Ishikawa (cell line): ENCODE measurements at regions not wholly inside any gene's neighbourhood (a gene's known extent, or its start where the extent isn't known, plus 50 kb on each side); places are given as distances from the start of the nearest gene placed in this dataset.

Experiments used
- CEBPB ChIP-seq: IDR thresholded peaks from 2 replicates; pipeline ENCODE4 v1.6.1; 2012
- EP300 ChIP-seq: IDR thresholded peaks from 2 replicates; pipeline ENCODE4 v1.6.1; 2012; ENCODE audit warnings: borderline replicate concordance
- FOXM1 ChIP-seq: IDR thresholded peaks from 2 replicates; pipeline ENCODE4 v1.6.1; 2012; ENCODE audit warnings: low read depth, borderline replicate concordance
- REST ChIP-seq: IDR thresholded peaks from 2 replicates; pipeline ENCODE4 v1.6.1; 2012; ENCODE audit warnings: low read depth, mild to moderate bottlenecking
- TAF1 ChIP-seq: IDR thresholded peaks from 2 replicates; pipeline ENCODE4 v1.6.1; 2012; ENCODE audit warnings: low read depth, mild to moderate bottlenecking
- ZBTB7A ChIP-seq: IDR thresholded peaks from 2 replicates; pipeline ENCODE4 v1.6.1; 2012; ENCODE audit warnings: low read depth

- TF ChIP-seq TAF1, result no peak
- TF ChIP-seq EP300, result no peak
- TF ChIP-seq ZBTB7A, result no peak
- no peak for TF ChIP-seq CEBPB
- TF ChIP-seq FOXM1, result no peak
- no peak for TF ChIP-seq REST
Measured at GRCh38 chr1:218943371-218943770, 230.3 kb upstream of the LYPLAL1 start.
